Fibroblast of lung (primary cell): ENCODE measurements at regions not wholly inside any gene's neighbourhood (a gene's known extent, or its start where the extent isn't known, plus 50 kb on each side); places are given as distances from the start of the nearest gene placed in this dataset.

Source experiments
- DNase-seq, 2 donors: peaks; one replicate each; pipeline versions ENCODE4 v3.0.0 to v3.0.0-alpha.2; 2010; ENCODE audit warnings: low read depth in 2 of 2
- H2AFZ ChIP-seq: 2 replicates; pipeline ENCODE4 v1.5.1; 2012; ENCODE audit warnings: low read length, control low read depth, inconsistent platforms
- H3K27ac ChIP-seq: 2 replicates; pipeline ENCODE4 v1.5.1; 2011; ENCODE audit warnings: low read length, control low read depth; ENCODE audit not compliant: insufficient read depth
- H3K27me3 ChIP-seq: 2 replicates; pipeline ENCODE4 v1.5.1; 2011; ENCODE audit warnings: mild to moderate bottlenecking, low read length; ENCODE audit not compliant: control insufficient read depth, insufficient read depth
- H3K36me3 ChIP-seq: 2 replicates; pipeline ENCODE4 v1.5.1; 2011; ENCODE audit warnings: low read length; ENCODE audit not compliant: control insufficient read depth, insufficient read depth
- H3K4me1 ChIP-seq: 2 replicates; pipeline ENCODE4 v1.5.1; 2011; ENCODE audit warnings: low read length; ENCODE audit not compliant: control insufficient read depth, insufficient read depth; ENCODE audit errors: extremely low read depth
- H3K4me2 ChIP-seq: 2 replicates; pipeline ENCODE4 v1.5.1; 2011; ENCODE audit warnings: low read length, control low read depth; ENCODE audit not compliant: insufficient read depth; ENCODE audit errors: extremely low read depth
- H3K4me3 ChIP-seq, 4 experiments: fragments of 200-600 bp in 1 of 4; sonication (generic) in 1 of 4; replicated peaks in 1 of 4; 2 replicates each; pipeline ENCODE4 v1.5.1; 2011 to 2016; ENCODE audit warnings: low read length in 4 of 4, low read depth in 3 of 4, mild to moderate bottlenecking in 3 of 4, control low read depth in 2 of 4, inconsistent platforms in 1 of 4, mixed read lengths in 1 of 4; ENCODE audit not compliant: insufficient read depth in 1 of 4; ENCODE audit errors: control extremely low read depth in 1 of 4
- H3K79me2 ChIP-seq: 2 replicates; pipeline ENCODE4 v1.5.1; 2012; ENCODE audit warnings: mild to moderate bottlenecking, low read length, inconsistent platforms; ENCODE audit not compliant: control insufficient read depth, insufficient read depth
- H3K9ac ChIP-seq: 2 replicates; pipeline ENCODE4 v1.5.1; 2011; ENCODE audit warnings: mild to moderate bottlenecking, low read length, control low read depth; ENCODE audit not compliant: insufficient read depth
- H3K9me3 ChIP-seq: 2 replicates; pipeline ENCODE4 v1.5.1; 2012; ENCODE audit warnings: low read depth, low read length; ENCODE audit not compliant: control insufficient read depth, insufficient read depth
- H4K20me1 ChIP-seq: 2 replicates; pipeline ENCODE4 v1.5.1; 2011; ENCODE audit warnings: low read length; ENCODE audit not compliant: control insufficient read depth, insufficient read depth; ENCODE audit errors: extremely low read depth
- CTCF ChIP-seq, 2 donors: IDR thresholded peaks in 1 of 2; conservative IDR thresholded peaks in 1 of 2; 1 replicate in 1 of 2; 2 replicates in 1 of 2; pipeline ENCODE4 v1.5.1; 2011 to 2012; ENCODE audit warnings: low read length in 2 of 2, control low read depth in 1 of 2, inconsistent platforms in 1 of 2, low read depth in 1 of 2, mild to moderate bottlenecking in 1 of 2
- EZH2 ChIP-seq: IDR thresholded peaks from 2 replicates; pipeline ENCODE4 v1.5.1; 2012; ENCODE audit warnings: low read length, control low read depth, mild to moderate bottlenecking; ENCODE audit errors: missing control alignments

DNA sequence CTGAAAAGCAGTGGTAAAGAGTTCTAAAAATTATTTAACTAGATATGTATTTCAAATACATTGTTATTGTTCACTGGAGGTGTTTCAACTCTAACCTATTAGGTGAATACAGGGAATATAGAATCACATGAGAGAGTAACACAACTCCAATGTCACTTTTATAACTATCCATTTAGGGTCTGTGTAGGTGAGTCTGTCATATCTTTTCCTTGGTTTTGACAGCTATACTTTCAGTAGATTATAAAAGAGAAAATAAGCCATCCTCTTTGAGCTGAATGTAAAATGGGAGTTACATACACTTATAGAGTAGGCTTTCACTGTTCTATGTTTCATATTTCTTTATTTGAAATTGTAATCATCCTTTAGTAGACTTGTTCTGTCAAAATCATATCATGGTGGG is 2321.0 kb downstream of the PCDH9 start:
- Histone ChIP-seq H3K4me1 (no peaks in the 10 kb centered on the region), H3K9ac (no peak overlapping the region), H4K20me1 (no peaks in the 10 kb centered on the region), H3K4me2 (no peak overlapping the region), H3K36me3 (no peaks in the 10 kb centered on the region), H3K27ac (no peak overlapping the region), H3K27me3 (no peaks in the 10 kb centered on the region), H3K79me2 (no peaks in the 10 kb centered on the region), H3K9me3 (no peaks in the 10 kb centered on the region), H3K4me3 (no peak overlapping the region), H2AFZ (no peak overlapping the region)
- TF ChIP-seq CTCF (conservative IDR thresholded peaks at IDR 0.05 in 1 of 2, IDR thresholded peaks at IDR 0.05 in 1 of 2; ENCODE audit: low read depth in 1 of 2, low read length in 2 of 2) = no peak
- TF ChIP-seq EZH2 = no peak
- DNase-seq = no peak

- Histone ChIP-seq H2AFZ (no peak overlapping the region), H3K27me3 (no peaks in the 10 kb centered on the region), H4K20me1 (no peaks in the 10 kb centered on the region), H3K4me1 (no peaks in the 10 kb centered on the region), H3K4me2 (no peak overlapping the region), H3K4me3 (no peak overlapping the region), H3K9me3 (no peaks in the 10 kb centered on the region), H3K36me3 (no peaks in the 10 kb centered on the region), H3K9ac (no peak overlapping the region), H3K79me2 (no peaks in the 10 kb centered on the region), H3K27ac (no peak overlapping the region)
- TF ChIP-seq CTCF (conservative IDR thresholded peaks at IDR 0.05 in 1 of 2, IDR thresholded peaks at IDR 0.05 in 1 of 2; ENCODE audit: low read depth in 1 of 2, low read length in 2 of 2) (no peak), EZH2 (no peak)
- no peak for DNase-seq
Measured at GRCh38 chr13:64900039-64900438, 2330.1 kb downstream of the PCDH9 start.

DNA sequence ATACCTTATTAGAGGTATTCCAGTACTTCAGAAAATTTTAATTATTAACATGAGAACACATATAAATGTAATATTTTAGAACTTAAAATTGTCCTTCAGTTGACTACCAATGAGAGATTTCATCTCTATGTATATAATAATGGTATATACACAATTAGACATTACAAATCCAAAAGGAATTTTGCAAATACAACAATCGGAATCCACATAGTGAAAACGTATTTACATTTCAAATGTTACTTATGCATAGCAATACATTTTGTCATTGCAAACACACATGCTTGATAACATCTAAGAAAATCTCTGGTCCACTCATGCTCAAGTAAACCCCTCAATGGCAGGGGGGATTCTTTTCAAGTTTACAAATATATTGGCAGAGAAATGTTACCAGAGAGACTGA is 2345.2 kb downstream of the PCDH9 start:
- no peak overlapping the region for H3K9ac ChIP-seq
- TF ChIP-seq CTCF (conservative IDR thresholded peaks at IDR 0.05 in 1 of 2, IDR thresholded peaks at IDR 0.05 in 1 of 2; ENCODE audit: low read depth in 1 of 2, low read length in 2 of 2) = no peak
- no peak for TF ChIP-seq EZH2
- H2AFZ ChIP-seq = no peak overlapping the region

More for the DNA sequence above, 2345.2 kb downstream of the PCDH9 start:
- H3K4me2 ChIP-seq = no peak overlapping the region
- no peak overlapping the region for H3K4me3 ChIP-seq
- H3K36me3 ChIP-seq = no peaks in the 10 kb centered on the region
- H3K27me3 ChIP-seq = no peaks in the 10 kb centered on the region
- DNase-seq = no peak
- no peaks in the 10 kb centered on the region for H3K9me3 ChIP-seq
- no peaks in the 10 kb centered on the region for H3K4me1 ChIP-seq
- no peaks in the 10 kb centered on the region for H4K20me1 ChIP-seq
- no peak overlapping the region for H3K27ac ChIP-seq
- no peaks in the 10 kb centered on the region for H3K79me2 ChIP-seq
